Fibroblast of skin of right quadriceps (primary cell): ENCODE measurements at regions not wholly inside any gene's neighbourhood (a gene's known extent, or its start where the extent isn't known, plus 50 kb on each side); places are given as distances from the start of the nearest gene placed in this dataset.

Experiments used
- DNase-seq: peaks from one replicate; pipeline ENCODE4 v3.0.0-alpha.2; 2013

DNA sequence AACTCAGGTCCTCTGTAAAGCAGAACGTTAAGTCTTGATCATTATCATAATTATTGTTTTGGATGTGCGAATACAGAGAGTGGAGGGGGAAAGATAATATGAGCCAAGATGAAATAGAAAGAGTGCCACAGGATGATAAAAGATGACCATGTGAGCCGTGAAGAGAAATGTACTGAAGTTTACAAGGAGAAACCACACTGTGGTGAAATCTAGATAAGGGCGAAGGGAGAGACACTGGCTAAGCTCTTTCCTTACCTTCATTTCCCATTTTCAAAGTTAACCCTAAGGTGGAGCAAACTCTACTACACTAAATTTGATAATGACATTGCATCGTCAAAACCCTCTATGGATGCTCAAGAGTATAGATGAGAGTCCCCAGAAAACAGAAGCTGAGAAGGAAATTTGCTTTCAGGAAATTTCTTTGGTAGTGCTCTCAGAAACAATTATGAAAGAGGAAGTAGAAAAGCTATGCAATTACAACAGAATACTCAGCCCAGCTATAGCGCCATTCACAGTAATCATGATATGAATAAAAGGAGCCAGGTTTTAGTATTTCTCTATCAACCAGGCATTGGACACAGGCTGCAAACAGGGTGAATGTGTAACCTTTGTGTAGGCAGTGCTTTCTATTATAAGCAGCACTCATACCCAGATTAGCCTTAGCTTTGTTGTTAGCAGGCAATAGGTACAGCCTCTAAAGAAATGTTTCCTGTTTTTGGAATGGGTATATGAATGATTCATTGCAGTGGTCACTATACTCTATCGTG is 1080.7 kb downstream of the GRIK2 start:
- DNase-seq = no peak

DNA sequence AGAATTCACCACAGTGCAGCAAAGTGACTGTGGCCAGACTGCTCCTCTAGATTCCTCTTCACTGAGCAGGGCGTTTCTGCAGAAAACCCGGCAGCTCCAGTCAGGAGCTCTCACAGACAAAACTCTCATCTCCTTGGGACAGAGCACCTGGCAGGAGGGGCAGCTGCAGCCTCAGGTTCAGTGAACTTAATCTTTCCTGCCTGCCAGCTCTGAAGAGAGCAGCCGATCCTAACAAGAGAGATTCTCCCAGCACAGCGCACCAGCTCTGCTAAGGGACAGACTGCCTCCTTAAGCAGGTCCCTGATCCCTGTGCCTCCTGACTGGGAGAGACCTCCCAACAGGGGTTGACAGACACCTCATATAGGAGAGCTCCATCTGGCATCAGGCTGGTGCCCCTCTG is 1065.5 kb downstream of the GRIK2 start:
- DNase-seq = no peak

DNA sequence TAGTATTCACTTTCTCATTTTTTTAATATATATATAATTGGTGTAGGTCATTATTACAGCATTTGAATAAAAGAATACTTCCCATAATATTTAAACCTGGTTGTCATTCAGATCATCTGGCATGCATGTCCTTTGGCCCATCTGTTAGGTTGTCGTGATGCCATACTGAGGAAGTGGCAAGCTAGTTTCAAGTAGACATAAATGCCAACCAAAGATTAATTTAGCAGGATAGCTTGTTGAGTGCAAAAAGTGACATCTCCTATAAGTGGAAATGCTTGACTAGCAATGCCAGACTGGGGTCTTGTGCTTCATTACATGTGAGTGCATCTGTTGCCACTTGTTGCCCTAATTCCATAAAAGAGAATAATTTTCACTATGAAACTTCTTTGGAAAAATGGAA is 1044.7 kb downstream of the GRIK2 start:
- no peak for DNase-seq

DNA sequence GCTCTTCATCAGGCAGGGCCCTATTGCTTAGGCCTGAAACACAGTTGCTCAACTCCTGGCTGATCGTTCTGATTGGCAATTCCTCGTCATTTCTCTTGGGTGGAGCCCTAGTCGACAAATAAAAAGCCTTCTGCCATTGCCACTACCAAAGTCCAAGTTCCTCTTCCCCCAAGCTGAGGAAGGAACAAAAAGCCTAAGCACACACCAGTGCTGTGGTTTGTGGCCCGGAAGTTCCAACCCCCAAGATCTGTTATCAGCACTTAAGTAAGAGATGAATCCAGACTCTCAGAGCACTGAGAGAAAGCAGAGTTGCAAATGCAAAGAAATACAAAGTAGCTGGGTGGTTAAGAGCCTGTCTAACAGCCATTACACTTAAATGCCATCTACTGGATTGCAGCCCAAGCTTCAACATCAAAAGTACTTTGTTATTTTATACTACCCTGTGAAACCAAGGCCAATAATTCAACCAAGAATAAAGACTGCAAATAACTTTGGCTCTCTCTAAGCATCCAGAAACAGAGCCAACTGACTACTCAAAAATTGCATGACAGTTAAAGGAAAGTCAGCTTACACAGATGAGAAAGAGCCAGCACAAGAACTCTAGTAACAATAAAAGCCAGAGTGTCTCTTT is 1024.0 kb downstream of the GRIK2 start:
- DNase-seq = no peak

DNA sequence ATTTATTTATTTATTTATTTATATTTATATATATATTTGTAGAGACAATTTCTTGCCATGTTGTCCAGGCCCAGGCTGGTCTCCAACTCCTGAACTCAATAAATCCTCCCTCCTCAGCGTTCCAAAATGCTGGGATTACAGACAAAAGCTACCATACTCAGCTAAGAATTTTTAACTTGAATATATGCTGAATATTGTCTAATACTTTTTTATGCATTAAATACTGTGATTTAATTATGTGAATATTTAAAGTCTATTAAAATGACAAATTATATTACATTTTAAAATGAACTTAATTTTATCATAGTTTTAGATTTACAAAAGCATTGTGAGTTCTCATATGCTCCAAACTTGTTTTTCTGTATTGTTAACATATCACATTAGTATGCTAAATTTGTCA is 1022.4 kb downstream of the GRIK2 start:
- no peak for DNase-seq

DNA sequence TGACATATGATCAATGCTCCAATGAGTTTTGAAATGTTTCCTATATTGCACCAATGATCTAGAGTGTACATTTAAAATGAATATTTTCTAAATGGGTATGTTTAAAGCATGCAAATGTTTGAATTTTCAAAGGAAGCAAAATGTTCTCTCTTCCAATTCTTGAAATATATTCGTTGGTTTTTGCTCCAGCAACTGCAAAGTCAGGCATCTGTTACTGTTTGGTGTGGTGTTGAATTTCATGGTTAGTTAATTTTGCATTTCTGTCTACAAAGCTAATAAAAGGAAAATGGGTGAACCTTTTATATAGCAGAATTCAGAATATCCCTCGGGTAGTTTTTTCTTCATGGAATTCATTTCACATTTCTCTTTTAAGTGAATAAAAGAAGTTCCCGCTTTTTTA is 1018.3 kb downstream of the GRIK2 start:
- DNase-seq = no peak

DNA sequence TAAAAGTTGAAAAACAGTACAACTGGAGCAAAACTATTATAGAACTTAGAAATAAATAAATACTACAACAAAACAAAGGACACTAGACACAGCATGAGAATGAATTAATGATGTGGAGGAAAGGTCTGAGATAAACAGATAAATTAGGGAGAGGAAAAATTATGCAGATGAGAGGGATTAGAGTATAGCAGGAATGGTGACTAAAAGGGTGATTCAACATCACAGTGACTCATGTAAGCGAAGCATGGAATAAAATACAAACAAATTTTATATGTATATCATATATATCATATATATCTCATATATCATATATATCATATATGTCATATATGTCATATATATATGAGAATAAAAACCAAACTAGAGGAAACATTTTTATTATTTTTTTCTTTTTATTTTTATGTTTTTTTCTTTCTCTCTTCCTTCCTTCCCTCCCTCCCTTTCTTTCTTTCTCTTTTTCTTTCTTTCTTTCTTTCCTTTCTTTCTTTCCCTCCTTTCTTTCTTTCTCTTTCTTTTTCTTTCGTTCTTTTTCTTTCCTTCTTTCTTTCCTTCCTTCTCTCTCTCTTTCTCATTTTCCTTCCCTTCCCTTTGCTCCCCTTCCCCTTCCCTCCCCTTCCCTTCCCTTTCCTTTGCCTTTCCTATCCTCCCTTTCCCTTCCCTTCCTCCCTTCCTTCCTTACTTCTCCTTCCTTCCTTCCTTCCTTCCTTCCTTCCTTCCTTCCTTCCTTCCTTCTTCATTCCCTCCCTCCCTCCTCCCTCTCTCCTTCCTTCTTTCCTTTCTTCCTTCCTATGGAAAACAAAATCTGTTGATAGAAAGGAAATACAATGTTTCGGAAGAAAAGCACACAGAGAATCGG is 1014.6 kb downstream of the GRIK2 start:
- DNase-seq = no peak

DNA sequence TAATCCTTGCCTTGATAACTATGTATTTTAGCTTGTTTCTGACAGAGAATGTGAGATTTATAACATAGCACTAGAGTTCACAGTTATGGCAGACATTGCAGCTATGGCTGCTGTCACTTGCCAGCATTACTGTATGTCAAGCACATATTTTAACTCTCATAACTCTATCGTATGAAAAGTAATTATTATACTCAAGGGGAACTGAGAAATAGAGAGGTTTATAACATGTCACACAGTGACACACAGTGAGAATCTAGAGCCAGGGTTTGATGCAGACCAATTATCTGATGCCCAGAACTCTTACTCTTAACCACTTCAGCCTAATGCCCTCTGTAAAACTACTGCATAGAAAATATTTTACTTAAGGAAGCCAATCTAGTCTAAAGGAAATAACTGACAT is 1012.4 kb downstream of the GRIK2 start:
- DNase-seq = no peak

DNA sequence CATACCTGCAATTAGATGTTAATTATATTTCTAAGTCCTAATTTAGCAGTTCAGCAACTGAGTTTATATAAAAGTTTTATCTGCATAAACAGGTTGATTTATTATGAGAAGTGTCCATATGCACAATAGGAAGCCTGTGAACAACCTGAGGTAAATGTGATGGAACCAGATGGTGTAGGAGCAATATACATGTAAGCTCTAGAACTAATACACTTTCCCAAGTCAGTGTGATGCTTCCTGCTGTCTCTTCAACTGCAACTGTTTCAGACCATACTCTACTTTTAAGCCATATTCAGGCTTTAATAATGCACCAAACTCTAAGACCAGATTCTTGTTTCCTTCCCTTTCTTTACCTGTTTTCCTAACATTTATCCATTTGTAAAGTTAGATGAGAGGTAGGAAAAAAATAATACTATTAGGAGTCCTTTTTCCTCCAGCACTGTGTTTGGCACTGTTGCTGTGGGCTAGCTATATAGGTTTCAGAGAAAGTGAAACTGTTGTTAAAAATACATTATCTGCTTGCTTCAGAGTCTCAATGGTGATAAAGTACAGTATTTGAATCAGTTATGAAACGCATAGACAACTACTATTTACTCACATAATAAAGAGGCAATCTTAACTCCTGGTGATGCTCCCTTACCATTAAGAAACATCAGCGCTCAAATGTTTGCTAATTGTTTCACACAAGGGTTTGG is 1009.3 kb downstream of the GRIK2 start:
- DNase-seq = no peak

DNA sequence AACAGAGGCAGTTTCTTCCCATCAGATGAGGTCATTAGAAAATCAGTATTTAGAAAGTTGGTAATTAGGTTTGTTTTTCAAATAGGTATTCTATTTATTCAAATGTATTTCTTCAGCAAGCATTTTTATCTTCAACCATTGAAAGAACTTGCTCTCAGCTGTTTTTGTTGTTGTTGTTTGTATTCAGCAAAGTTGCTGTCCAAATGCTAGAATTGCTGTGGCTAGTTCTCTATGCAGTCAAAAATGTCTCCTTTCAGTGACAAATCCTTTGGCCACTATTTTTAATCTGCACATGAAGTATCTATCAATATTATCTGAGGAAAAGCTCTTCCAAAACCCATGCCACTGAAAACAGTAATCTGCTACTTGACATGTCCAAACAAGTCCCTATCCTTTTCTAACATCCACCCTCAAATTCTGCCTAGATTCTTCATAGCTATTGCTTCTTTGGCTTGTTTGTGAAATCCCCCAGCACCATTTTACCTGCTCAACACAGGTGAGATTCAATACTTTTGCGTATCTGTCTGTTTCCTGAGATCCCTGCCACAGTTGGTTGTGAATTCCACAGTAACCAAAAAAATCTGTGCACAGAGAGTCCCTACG is 1005.4 kb downstream of the GRIK2 start:
- no peak for DNase-seq

DNA sequence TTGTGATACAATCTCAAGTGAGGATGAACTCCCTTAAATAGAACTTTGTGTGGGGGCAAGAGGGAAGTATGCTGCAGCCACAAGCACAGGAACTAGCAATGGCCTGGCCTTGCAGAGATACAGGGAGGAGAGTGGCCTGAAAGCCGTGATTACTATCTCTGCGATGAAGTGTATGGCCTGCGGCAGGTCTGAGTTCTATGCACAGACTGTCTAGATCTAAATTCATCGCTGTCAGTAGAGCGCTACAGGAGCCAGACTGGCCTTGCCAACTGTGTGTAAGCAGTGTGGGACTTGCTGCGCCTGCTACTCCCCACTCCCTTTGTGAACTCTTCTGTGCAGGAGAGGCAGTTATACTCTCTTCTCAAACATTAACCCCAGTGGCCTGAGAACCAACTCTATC is 997.0 kb downstream of the GRIK2 start:
- no peak for DNase-seq

DNA sequence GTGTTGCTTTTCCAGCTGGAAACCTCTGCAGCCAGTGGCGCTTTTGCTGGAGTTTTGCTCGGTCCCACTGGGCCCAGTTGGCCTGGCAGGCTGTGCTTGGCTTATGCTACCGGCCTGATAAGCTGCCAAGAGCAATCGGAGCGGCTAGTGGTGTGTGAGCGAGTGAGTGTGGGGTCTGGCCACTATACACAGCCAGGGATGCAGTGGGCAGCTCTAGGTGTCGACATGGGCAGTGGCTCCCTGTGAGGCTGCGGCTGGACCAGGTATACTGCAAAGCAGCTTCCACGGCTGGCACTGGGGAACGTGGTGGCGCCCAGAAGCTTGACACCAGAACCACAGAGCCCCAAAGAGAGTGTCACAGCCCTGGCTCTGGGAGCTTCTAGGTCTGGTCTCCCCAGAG is 996.5 kb downstream of the GRIK2 start:
- no peak for DNase-seq

DNA sequence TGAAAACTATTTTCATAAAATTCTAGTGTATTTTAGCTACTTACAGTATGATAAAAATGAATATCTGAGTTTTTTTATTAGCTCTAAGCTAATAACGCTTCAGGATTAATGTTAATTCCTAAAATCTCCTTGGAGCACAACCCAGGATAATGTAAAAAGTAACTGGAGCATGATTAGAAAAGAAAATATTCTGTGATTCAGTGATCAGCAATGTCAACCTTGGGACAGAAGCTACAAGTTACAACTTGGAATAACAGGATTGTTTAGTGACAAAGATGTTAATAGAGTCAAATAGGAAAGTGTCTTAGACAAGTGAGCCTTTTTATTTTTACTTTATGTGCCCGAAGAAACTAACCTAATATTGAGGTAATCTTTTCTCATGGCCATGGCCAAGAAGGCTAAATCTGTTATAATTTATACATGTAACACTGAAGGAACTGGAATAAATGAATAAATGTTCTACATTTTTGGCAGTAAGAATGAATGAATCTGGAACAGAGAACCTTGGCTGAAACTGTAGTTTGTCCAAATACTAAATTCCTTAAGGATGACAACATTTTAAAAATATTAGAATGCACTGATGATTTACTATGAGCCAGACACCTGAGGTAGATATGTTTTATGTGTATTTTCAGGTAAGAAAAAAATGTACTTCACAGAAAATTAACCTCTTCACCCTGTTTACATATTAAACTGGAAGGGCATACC is 994.0 kb downstream of the GRIK2 start:
- no peak for DNase-seq

DNA sequence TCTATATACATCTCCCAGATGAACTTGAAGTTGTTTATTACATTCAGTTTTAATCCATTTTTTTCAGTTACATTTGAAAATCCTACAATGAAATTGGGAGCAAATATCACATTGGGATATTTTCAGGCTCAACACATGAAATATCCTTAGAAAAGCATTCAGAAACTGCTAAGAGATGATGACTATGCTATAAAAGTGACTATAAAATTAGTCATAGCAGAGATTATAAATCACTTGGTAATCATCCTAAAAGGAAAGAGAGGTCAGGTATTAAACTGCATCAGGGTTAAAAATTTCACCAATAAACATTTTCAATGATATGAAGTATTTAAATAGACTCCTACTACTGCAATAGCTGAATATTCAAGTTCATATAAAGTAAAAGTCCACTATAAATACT is 987.7 kb downstream of the GRIK2 start:
- DNase-seq = no peak

DNA sequence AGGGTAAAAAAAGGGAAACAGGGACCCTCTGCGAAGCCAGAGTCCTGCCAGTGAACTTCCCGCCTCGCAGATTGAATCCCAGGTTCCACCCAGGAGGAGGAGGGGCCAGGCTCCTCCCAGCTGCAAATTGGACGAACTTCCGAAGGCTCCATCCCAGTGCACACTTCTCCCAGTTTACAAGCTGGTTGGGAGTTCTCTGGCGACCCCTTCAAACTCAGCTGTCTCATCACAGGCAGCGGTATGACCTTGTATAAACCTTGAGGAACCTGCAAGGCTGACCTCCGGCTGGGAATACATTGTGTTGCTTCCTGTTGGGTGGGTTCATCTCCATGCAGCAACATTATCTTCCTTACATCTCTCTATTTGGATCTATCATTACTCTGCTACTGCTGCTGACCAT is 962.7 kb downstream of the GRIK2 start:
- DNase-seq = no peak

DNA sequence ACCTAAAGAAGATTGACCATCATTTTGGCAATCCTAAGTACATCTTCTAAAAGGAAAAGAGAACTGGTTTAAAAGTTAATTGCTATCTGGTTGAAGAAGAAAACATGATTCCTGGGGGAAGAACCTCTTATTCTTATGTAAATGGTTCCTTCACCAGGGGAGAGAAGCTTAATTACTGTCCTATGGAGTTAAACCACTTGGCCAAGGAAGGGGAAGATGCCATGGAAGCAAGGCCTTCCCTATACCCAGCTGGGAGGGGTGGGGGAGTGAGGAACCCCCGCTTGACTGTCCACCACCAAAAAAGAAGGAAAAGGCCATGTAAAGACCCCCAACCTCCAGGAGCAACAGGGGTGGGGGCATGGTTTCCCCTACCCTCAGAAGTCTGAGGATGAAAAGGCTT is 962.1 kb downstream of the GRIK2 start:
- DNase-seq = no peak

DNA sequence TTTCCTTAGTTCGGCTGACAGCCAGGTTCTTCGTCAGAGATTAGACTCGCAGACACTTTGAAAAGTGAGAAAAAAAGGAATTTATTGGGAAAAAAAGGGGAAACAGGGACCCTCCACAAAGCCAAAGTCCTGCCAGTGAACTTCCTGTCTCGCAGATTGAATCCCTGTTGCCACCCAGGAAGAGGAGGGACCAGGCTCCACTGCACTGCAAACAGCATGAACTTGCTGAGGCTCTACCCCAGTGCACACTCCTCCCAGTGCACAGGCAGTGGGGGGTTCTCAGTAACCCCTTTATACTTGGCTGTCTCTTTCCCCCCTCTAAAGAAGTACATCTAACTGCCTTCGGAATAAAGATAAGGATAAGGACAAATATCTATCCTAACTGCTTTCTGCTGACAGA is 959.0 kb downstream of the GRIK2 start:
- DNase-seq = no peak

DNA sequence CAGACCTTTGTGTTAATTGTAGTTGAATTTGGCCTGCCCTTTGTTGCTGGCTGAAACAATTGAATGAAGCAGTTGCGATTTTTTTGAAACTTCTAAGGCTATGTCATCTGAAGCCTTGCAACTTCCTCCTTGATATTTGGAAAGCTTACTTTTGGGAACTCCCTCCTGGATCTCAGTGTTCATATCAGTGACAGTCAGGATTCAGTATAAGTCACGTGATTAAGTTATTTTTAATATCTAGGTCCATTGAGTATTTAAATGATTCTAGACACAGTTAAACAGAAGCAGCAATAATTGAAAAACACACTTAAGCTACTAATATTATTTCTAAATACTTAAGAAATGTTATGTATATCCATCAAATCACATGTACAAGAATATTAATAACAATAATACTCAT is 951.3 kb downstream of the GRIK2 start:
- DNase-seq = no peak

DNA sequence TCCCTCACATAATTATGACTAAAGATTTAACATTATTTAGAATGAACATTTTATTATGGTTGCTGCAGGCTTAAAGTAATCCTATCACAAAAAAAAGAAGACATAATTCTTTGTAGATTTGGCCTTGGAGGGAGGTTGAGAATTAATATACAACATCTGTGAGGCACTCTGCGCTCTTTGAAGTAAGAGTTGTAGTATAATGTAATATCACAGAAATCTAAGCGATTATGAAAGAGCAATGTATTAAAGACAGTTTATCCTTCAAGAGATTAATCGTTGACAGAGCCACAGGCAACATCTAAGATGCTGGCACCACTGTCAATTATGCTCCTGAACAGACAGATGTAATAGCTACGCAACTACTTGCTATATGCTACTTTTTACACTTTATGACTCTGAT is 946.8 kb downstream of the GRIK2 start:
- no peak for DNase-seq

DNA sequence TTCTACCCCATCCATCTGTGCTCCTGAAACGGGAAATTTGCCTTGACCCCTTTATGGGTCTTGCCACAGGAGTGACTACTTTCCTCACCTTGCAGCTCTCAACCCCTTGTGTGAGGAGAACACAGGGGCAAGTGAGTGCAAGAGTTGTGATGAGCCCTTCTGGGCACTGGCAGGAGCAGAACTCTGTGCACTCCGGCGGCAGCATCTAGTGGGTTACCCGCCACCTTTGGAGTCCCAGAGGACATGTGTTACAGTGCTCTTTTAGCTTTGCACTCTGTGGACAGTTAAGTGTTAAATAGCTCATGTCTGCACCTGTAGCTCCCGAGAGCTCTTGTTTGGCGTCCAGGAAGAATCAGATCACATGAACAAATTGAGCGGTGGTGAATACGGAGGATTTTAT is 940.2 kb downstream of the GRIK2 start:
- no peak for DNase-seq

DNA sequence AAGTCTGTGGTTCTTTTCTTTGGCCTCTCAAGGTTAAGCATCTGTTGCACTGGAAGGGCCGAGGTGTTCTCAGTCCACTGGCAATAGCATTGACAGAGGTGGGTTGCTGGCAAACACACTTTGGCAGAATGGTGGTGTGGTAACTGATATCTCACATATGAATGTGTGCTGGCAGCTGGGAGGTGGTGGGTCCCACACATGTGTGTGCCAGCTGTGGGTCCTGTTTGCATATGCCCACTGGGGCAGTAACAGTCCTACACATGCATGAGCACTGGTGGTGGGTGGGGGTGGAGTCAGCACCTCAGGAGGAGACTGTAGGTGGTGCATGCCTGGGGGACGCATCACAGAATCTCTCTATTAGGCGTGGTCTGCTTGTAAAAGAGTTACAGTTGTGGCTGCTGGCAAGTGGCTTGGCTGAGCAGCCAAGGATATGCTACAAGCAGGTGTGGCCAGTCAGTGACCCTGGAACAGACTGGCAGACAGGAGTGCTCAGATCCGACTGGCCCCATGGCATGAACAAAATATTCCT is 934.3 kb downstream of the GRIK2 start:
- no peak for DNase-seq

DNA sequence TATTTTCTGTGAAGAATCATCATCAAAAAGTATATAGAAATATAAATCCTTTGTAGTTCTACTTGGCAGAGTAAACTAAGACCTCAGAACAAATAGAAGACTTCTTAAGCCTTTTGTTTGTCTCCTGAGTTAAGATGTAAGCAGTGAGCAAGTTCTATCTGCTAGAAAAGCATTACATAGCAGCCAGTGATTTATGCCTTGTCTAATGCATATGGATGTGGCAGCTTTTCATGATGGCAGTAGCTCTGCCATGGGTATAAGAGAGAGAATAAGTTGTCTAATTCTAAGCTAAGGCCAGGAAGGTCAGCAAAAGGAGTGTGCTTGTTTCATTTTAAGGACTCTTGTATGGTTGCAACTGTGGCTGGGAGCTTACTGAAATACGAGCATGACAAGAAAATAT is 920.2 kb downstream of the GRIK2 start:
- DNase-seq = no peak
